ENCODE measurements at regions not wholly inside any gene's neighbourhood (a gene's known extent, or its start where the extent isn't known, plus 50 kb on each side); places are given as distances from the start of the nearest gene placed in this dataset.
A peak's percentile ranks its signal among the peaks of the same experiment; 100 is the strongest.

DNA sequence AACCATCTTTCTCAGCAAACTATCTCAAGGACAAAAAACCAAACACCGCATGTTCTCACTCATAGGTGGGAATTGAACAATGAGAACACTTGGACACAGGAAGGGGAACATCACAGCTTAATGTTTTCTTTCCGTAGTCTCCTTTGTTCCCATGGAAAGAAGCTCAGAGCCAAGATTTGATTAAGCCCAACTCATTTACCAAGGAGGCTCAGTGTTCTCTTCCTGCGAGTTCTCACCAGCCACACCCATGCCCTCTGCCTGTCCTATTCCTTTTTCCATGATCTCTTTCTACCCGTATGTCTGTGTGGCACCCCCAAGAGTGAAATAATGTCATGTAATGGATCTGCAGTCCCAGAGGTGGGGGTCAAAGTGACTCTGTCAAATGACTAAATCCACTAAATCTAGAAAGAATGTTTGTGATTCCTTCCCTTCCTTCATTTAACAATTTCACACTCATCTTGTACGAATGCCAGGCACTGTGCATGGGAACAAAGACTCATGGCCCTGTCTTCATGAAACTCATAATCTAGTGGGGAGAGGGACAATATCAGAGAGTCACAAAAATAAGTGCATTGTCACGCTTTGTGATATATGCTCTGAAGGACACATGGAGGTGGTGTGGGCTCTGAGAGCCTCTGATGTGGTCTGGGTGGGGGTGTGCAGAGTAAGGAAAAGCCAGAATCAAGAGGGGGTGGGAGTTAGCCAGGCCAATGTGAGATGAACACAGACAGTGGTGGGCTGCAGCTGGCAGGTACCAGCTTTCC, 292.1 kb downstream of the CDC5L start:
- no peak for DNase-seq (ENCODE audit: low spot score)

DNA sequence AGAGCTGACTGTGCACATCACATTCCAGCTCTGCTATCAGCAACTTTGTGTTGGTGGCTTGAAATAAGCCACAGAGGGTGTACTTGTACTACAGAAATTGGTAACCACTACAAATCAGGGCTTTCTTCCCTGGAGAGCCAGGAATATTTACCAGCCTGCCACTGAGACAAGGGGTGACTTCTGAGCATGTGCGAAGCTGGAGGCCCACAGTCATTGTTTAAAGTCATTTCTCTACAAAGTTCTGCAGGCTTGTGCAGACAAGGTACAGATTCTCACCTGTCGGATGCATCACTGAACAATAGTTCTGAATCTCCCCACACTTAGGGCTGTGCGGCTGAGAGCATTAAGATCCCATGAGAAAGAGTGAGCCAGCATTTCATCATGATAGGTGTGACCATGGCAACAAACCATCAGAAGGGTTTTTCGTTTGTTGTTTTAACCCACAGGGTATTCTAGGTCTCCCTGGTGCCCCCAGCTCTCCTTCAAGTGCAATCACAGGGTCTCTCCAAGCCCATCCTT, 292.8 kb downstream of the CDC5L start:
- DNase-seq (ENCODE audit: low spot score): no peak

DNA sequence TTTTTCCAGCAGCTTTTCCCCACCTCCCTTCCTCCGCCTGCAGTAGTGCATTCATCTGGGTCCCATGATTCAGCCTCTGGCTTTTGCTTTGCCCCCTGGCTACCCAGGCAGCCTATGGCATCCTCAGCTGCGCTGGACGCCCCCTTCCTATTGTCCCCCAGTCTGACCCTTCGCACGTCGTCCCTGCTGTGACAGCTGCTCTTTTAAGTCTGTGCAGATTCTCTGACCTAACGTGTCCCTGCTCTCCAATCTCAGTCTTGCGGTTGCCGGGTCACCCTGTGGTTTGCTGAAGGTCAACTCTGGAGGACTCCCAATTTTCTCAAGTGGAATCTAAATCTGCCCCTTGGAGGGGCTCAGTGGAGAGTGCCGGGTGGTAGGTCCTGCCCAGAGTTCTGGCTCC, 294.3 kb downstream of the CDC5L start:
- no peak for DNase-seq (ENCODE audit: low spot score)

DNA sequence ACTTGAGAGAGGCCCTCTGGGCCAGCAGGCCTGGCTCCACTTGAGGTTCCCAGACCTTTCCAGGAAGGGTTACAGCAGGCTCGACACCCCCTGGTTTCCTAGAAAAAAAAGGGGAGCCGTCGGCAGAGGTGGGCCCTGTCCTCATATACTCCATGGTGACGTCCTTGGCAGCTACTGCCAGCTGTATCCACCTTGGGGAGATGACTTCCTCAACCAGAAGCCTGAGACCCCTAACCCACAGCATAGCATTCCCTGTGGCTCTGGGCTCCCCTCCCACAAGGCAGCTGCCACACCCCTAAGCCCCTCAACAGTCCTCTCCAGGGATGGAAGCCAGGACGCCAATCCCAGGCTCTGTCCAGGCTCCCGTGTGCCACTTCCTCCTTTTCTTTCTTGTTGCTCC, 294.8 kb downstream of the CDC5L start:
- DNase-seq (ENCODE audit: low spot score): no peak

DNA sequence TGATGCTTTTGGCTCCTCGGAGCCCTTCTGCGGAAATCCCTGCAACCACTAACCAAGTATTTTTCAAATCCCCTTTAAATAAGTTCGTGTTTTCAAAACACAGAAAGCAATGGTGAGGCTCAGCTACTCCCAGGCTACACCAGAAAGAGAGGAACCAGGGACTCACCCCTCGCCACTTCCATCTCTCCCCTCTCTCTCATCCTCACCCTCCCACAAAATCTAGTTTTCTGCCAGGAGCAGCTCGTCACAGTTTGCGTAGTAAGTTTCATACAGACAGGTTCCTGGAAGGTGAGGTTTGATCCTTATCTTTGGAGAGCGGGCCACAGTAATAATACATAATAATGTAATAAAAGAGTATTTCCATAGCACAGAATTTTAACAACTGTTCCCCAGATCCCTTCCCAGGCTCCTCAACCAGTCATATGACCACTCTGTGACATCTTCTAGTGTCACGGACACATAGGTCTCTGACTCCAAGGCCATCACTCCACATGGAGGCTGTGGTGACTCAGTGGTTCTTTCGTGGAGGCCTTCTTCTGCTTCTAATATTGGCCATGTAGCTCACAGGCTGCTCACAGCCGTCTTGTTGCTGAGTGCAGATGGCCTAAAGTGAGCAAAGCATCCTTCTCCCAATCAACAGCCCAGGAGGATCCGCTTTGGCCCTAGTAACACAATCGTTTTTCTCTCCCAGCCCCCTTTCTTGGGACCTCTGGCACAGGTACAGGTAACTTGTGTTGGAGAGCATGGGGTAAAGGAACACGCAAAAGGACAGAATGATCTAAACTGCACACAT, 295.7 kb downstream of the CDC5L start:
- DNase-seq (ENCODE audit: low spot score): no peak

DNA sequence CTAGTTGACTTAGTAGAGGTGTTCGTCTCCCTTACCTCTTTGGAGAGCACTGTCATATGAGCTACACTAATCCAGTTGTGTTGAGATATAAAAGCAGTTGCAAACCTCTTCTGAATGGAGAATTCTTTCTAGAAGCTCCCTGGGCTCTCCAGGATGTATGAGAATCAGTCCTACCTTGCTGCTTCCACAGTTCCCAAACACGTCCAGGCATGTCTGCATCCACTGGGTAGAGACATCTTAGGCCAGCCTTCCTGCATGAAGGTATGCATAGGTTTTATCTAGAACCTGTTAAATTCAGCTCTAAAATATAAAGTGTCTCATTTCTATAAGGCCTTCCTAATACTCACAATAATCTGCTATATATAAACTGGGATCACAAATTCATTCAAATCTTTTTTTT, 297.7 kb downstream of the CDC5L start:
- no peak for DNase-seq (ENCODE audit: low spot score)

DNA sequence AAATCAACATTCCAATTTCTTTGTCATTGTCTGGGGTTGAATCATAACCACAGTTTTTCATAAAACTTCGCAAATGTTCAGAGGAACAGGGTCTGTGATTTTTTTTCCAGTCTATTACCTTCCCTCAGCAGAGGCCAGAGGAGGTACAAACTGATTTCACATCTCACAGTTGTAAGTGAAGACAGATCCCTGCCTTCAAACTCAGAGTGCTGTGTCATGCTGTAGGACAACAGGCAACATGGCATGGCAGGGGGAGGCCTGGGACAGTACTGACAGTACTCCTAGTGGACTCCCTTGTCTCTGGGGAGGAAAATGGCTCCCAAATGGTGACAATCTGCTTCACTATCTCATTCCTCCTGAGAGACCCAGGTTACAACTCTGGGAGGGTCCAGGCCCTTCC, 308.6 kb downstream of the CDC5L start:
- peak; percentile 80 for DNase-seq (ENCODE audit: low spot score)

DNA sequence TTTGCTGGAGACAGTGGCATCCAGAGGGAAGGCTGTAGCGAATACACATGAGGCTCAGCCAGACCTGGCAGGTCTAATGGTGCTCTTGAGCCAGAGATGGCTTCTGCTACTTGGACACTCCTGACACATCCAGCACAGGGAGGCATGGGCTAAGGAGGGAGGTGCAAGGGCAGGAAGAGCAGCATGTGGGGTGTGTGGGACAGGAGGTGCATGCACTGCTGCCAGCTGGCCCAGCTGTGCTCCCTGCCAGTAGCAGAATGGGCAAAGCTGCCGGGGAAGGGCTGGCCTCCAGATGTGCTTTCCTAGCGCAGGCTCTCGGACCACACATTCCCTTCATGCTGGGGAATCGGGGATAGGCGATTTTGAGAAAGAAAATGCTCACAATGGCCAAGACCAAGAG, 309.2 kb downstream of the CDC5L start:
- DNase-seq (ENCODE audit: low spot score): peak; percentile 76

DNA sequence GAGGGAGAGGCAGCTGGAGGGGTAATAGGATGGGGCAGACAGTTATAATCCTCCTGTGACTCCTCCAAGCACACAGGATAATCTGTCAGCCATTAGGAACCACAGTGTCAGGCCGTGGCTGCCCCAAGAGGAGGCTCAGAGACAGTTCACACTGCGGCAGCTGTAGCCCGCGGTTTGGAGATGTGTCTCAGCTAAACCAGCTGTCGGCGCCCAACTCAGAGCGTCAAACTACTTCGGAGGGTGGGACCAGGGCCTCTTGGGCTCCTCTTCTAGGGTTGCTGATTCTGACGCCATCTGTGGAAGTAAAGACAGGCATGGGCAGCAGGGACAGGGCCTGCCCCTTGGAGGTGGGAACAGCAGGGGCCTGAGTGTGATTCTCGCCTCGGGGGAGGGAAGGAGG, 309.8 kb downstream of the CDC5L start:
- peak; percentile 49 for DNase-seq (ENCODE audit: low spot score)

DNA sequence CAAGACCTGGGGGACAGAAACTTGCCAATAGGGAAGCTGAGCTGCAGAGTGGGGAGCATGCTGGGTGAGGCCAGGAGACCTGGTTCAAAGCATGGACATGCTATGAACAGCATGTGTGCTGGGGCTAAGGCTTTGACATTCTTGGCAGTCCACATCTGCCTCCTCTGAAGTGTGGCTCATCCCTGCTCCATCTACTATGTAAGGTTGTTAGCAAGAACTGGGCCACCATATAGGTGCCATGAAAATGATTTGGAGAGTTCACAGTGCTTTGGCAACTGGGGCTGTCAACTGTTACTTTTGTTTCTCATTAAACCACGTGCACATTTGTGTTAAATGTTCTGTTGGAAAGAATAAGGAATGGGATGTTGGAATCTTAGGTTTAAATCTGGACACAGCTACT, 311.1 kb downstream of the CDC5L start:
- no peak for DNase-seq (ENCODE audit: low spot score)

DNA sequence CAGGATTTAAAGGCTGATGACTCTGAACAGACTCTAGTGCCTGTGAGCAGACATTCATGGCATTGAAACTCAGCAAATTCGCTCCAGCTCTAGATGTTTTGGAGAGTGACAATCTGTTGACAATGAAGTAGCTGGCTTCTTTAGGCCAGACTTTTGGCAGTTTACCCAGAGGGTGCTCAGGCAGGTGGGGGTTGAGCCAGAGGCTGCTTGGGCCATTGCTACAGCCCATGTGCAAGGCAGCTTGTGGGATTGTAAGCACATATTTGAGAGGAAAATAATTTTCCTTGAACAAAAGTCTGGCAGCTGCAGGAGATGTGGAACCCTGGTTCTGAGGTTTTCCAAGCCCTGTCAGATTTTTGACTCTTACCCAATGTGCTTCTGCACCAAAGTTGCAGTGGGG, 311.6 kb downstream of the CDC5L start:
- peak; percentile 76 for DNase-seq (ENCODE audit: low spot score)

DNA sequence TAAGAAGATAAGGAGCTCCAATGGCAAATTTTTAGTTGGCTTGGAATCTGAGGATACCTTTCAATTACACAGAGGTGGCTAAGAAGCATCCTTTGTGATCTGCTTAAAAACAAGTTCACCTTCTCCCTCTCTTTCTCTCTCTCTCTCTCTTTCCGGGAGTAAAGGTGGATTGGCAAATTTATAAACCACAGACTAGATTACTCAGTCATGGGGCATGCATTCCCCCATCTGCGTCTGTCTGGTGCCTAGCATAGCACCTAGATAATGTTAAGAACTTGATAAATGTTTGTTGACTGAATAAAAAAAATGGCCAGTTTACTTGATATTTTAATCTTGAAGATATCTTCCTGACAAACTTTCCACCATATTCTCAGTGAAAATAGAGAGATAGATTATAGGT, 312.3 kb downstream of the CDC5L start:
- DNase-seq (ENCODE audit: low spot score): peak; percentile 30

DNA sequence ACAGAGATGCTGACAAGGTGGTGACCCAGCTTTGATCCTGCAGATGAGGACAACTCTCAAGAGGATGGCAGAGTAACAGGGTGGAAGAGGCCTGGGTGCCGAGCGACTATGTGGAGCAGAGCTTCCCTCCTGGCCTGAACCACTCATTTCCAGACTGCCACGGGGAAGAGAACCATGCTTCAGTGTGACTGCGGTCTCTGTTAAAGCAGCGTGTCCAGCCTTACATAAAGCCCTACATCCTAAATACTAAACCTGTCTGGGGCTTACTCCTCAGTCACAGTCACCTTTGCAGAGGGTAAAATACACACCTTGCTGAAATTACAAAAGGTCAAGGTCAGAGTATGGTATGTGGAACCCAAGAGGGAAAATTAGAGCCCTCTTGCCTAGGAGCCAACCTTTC, 312.9 kb downstream of the CDC5L start:
- no peak for DNase-seq (ENCODE audit: low spot score)

DNA sequence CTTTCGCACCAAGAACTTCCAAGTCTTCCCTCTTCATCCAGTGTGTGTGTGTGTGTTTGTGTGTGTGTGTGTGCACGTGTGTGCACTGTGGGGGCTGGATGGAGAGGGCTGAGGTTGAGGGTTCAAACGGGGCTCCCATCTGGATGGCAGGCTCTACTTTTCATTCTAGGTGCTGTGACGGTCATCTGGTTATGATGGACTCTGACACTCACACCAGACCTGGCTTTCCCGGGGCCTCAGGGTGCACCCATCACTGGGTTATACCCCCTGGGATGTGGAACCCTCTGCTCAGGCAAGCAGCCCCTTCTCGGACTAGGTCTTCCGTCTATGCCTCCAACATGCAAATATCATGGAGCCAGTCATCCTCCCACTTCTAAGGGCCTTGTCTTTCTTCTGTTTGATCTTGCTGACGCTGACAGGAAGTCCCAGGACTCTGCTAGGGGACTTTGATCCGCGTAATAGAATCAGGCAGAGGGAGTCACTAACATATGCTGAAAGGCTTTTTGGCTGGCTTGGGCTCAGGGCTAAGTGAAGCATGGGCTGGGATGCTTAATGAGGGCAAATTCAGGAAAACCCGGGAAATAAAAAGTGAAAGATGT, 313.6 kb downstream of the CDC5L start:
- DNase-seq (ENCODE audit: low spot score): no peak

DNA sequence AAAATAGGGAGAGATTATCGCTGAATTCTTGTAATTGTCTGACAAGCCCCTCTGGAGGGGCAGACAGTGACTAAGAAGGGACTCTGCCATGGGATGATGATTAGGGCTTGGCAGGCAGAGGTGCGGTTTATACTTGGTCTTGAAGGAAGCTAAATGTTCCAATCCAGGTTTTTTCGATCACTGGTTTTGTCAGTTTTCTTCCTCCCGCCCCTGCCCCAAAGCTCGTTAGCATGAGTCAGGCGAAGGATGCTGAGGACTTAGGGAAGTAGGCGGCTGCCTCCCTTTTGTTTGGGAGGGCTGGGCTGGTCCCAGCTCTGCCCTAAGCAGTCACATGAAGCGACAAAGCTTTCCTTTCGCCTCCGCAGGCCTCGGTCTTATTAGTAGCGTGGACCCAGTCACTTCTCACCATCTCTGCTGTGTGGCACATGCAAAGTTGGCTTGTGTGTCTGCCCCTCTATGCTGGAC, 314.2 kb downstream of the CDC5L start:
- peak; percentile 77 for DNase-seq (ENCODE audit: low spot score)

DNA sequence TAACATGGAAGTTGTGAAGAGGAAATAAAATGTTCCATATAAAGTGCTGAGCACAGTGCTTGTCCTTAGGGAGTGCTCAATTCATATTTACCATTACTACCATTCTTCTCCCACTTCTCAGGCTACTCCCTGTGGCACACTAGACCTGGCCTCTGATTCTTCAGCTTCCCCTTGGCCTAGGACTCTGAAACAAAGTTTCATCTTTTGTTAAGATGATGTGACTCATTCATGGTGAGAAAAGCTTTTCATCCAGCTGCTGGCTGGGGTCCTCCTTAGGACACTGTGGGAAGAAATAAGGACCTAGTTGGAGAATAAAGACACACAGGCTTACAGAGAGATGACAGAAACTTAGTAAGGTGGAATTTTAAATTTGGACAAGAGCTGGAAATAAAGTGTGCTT, 314.8 kb downstream of the CDC5L start:
- peak; percentile 28 for DNase-seq (ENCODE audit: low spot score)

DNA sequence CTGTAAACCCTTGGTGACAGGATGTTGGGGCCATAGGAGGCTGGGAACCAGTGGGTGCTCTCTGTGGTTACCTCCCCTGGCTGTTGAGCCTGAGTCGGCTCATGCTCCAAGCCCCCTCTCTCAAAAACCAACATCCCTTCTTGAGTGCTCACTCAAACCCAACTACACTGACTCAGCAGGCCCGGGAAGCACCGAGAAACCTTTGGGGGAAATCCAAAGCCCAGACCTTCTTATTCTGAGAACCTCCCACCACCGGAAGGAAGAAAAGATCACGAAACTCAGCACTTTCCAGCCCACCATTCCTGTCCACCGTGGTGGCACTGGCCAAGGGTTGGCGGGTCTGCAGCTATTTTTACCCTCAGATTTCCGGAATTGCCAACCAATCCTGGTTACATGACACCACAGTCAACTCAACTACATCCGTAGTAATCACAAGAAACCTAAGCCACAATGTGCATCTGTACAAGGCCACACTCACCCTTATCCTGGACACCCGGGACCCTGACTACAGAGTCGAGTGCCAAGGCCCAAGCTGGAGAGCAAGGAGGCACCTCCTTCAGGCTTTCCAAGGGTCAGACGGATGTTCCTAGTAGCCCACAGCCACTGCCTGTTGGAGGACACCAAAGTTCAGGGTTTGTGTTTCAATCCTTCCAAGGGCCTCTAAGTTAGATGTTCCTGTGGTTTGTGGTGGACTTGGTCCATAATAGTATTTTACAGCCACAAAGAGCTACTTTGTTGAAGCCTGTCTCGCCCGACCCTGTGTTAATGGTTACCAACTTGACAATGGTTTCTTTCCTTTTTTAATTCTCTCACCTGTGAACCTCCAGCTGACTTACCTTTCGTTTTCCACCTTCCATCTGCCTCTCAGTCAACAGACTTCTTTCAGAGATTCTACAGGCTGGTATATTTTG, 317.0 kb downstream of the CDC5L start:
- no peak for DNase-seq (ENCODE audit: low spot score)

DNA sequence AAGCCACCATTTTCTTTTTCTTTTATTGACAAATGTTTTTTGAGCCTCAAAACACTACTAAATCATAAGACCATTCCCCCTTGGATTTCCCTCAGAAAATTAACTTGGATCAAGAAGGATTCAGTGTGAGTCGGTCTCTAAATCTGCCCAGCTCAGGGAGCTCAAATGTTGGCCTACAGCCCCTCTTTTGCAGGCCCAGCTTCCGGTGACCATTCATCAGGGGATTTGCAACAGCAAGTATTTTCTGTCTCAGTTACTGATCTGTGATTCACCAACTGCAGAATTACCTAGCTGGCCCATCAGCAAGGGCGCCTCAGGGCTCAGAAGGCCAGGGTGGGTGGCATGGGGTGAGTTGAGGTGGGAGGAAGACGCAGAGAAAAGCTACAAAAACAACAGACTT, 318.1 kb downstream of the CDC5L start:
- no peak for DNase-seq (ENCODE audit: low spot score)

DNA sequence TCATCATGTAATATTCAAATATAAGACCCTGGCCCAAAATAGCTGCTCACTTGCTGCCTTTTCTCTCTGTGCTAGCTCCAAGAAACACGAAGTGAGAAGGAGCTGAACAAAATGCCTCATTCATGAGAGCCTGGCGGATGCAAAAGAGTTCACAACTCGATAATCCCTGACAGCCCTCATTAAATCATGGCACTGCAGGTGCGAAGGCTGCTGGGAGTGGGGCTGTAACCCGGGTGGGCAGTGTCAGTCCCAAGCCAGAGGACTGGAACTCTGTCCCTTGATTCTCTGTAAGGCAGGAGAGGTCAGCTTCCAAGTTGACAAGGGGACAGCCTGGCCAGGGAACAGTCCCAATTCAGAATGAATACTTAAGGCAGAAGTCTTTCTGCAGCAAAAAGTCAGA, 318.5 kb downstream of the CDC5L start:
- no peak for DNase-seq (ENCODE audit: low spot score)

DNA sequence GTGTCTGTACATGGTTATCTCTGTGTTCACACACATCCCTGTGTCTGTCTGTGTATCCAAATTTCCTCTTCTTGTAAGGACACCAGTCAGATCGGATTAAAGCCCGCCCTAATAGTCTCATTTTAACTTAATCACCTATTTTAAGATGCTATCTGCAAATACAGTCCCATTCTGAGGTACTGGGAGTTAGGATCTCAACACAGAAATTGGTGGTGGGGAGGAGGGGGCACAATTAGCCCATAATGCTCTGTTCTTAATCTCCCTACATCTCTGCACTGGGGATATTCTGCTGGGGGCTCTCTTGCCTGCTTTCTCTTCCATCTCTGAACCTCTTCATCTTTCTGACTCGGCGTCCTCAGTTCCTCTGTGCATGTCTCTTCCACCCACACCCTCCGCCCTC, 320.7 kb downstream of the CDC5L start:
- no peak for DNase-seq (ENCODE audit: low spot score)

DNA sequence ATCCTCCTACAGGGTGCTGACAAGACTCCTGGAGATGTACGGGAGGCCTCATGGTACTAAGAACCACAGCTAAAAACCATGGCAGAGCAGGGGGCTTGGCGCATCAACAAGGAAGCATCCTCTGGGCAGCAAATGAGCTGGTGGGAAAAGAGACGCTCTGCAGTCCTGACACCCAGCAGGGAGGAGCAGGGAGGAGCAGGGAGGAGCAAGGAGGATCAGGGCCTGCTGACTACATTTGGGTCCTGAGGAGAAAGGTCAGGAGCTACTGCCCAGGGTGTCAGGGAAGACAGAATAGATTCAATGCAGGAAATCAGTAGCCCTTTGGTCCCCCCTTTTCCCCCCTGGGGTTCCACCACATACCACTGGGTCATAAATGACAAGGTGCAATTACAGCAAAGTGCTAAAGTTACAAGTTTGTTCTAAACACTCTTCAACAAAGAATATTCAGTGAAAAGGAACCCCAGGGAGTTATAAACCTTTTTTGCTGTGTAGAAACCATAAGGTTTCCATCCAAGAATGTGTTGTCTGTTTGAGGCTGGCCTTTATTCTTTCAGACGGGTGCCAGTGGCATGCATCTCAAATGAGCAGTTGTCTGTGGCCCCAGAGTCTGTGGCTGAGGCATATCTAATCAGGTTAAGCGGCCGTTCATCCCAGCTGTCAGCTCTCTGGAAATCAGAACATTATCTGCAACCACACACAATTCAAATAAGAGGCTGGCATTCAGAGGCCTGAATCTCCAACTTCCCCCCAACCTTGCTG, 325.0 kb downstream of the CDC5L start:
- no peak for DNase-seq (ENCODE audit: low spot score)

All from GM03348 (cell line).